HepG2 (cell line): ENCODE measurements at regions not wholly inside any gene's neighbourhood (a gene's known extent, or its start where the extent isn't known, plus 50 kb on each side); places are given as distances from the start of the nearest gene placed in this dataset.

ENCODE experiments used
- ATAC-seq: fragments of 200-7000 bp; cut with Tn5 transposase; 3 replicates; pipeline ENCODE4 v1.9.1; 2020; ENCODE audit warnings: mild to moderate bottlenecking, moderate library complexity
- BruUV-seq: library from RNA; stranded (reverse); fragments of 400-500 nt; replicated peaks from 2 replicates; lab custom pipeline; 2021; lab: Mats Ljungman, UMichigan
- CTCF ChIA-PET: fragments of 300-600 bp; formaldehyde crosslinking; extraction: SDS; loops from one replicate; lab custom pipeline; 2021; ENCODE audit warnings: low total read pairs, inconsistent platforms, low intra/inter-chr PET ratio; lab: Yijun Ruan, JAX
- POLR2A ChIA-PET: fragments of 350-600 bp; sonication (Branson Sonifier 250); formaldehyde crosslinking; loops from one replicate; lab custom pipeline; 2020; ENCODE audit warnings: antibody characterized with exemption, inconsistent platforms; lab: Yijun Ruan, JAX
- DNase-seq: peaks from one replicate; pipeline ENCODE4 v3.0.0-alpha.2; 2015; ENCODE audit warnings: low spot score
- FAIRE-seq: peaks from 3 replicates; lab custom pipeline; 2011; peaks lifted over from hg19 to GRCh38; lab: Jason Lieb, UNC
- H2AFZ ChIP-seq: one replicate; pipeline ENCODE4 v1.6.1; 2011; ENCODE audit warnings: low read length, inconsistent platforms
- H3K27ac ChIP-seq: fragments of 300-600 bp; 3 replicates; pipeline ENCODE4 v1.8.0; 2011; ENCODE audit warnings: mixed run types, mild to moderate bottlenecking, mixed read lengths, low read length, inconsistent platforms; ENCODE audit not compliant: insufficient read depth; ENCODE audit errors: extremely low read length
- H3K27me3 ChIP-seq, 2 experiments: fragments of 200-600 bp in 1 of 2; 2 replicates in 1 of 2; 3 replicates in 1 of 2; pipeline versions ENCODE4 v1.6.0 to v1.8.0; 2011; ENCODE audit warnings: low read length in 2 of 2, mild to moderate bottlenecking in 2 of 2, moderate library complexity in 2 of 2, inconsistent platforms in 1 of 2; ENCODE audit not compliant: insufficient read depth in 2 of 2, control insufficient read depth in 1 of 2
- H3K36me3 ChIP-seq, 2 experiments: fragments of 200-600 bp in 1 of 2; replicated peaks in 1 of 2; 2 replicates in 1 of 2; 3 replicates in 1 of 2; pipeline versions ENCODE4 v1.5.1 to v1.8.0; 2011; ENCODE audit warnings: low read length in 2 of 2, inconsistent platforms in 1 of 2; ENCODE audit not compliant: insufficient read depth in 2 of 2, control insufficient read depth in 1 of 2
- H3K4me1 ChIP-seq: 2 replicates; pipeline ENCODE4 v1.5.1; 2012; ENCODE audit warnings: low read length, inconsistent platforms; ENCODE audit not compliant: insufficient read depth
- H3K4me2 ChIP-seq: 2 replicates; pipeline ENCODE4 v1.6.0; 2011; ENCODE audit warnings: low read depth, low read length, inconsistent platforms
- H3K4me3 ChIP-seq, 3 experiments: fragments of 200-600 bp in 1 of 3; sonication (generic), shearing (Covaris generic) in 1 of 3; replicated peaks in 1 of 3; 2 replicates each; pipeline ENCODE4 v1.5.1; 2011 to 2016; ENCODE audit warnings: low read length in 3 of 3, inconsistent platforms in 2 of 3, low read depth in 2 of 3, mild to moderate bottlenecking in 2 of 3, control low read depth in 1 of 3, mixed read lengths in 1 of 3; ENCODE audit not compliant: insufficient read depth in 1 of 3
- H3K79me2 ChIP-seq: one replicate; pipeline ENCODE4 v1.6.1; 2011; ENCODE audit warnings: low read length, inconsistent platforms; ENCODE audit not compliant: insufficient read depth
- H3K9ac ChIP-seq: 2 replicates; pipeline ENCODE4 v1.6.0; 2011; ENCODE audit warnings: mild to moderate bottlenecking, low read depth, low read length, inconsistent platforms; ENCODE audit not compliant: insufficient read depth
- H3K9me3 ChIP-seq: 2 replicates; pipeline ENCODE4 v1.5.1; 2012; ENCODE audit warnings: mild to moderate bottlenecking, low read length
- H4K20me1 ChIP-seq: 2 replicates; pipeline ENCODE4 v1.6.0; 2011; ENCODE audit warnings: inconsistent platforms, mild to moderate bottlenecking, low read length, moderate library complexity; ENCODE audit not compliant: insufficient read depth
- DNMT1 ChIP-seq: sonication (generic); formaldehyde crosslinking; IDR thresholded peaks from 2 replicates; pipeline ENCODE4 v1.5.1; 2020; ENCODE audit warnings: mild to moderate bottlenecking, missing genetic modification reagents
- NFIB ChIP-seq: sonication (generic); formaldehyde crosslinking; IDR thresholded peaks from 2 replicates; pipeline ENCODE4 v1.9.0; 2021; ENCODE audit warnings: missing genetic modification reagents, mild to moderate bottlenecking, borderline replicate concordance
- SOX13 ChIP-seq, 3 experiments: fragments of 450-650 bp in 1 of 3; sonication (generic) in 1 of 3; formaldehyde crosslinking in 1 of 3; IDR thresholded peaks in 2 of 3; conservative IDR thresholded peaks in 1 of 3; 2 replicates each; pipeline versions ENCODE4 v1.5.0 to v1.6.1; 2016 to 2020; ENCODE audit warnings: antibody characterized with exemption in 1 of 3, mild to moderate bottlenecking in 1 of 3, missing compliant biosample characterization in 1 of 3, missing genetic modification reagents in 1 of 3, moderate library complexity in 1 of 3
- ZIK1 ChIP-seq: sonication (generic); formaldehyde crosslinking; IDR thresholded peaks from 2 replicates; pipeline ENCODE4 v1.5.0; 2020; ENCODE audit warnings: mild to moderate bottlenecking, low read depth, missing genetic modification reagents, borderline replicate concordance
- ZNF274 ChIP-seq: sonication (generic); formaldehyde crosslinking; IDR thresholded peaks from 2 replicates; pipeline ENCODE4 v1.5.1; 2020; ENCODE audit warnings: mild to moderate bottlenecking, missing genetic modification reagents
- ZNF552 ChIP-seq: sonication (generic); formaldehyde crosslinking; IDR thresholded peaks from 2 replicates; pipeline ENCODE4 v1.9.0; 2022; ENCODE audit warnings: missing genetic modification reagents, mild to moderate bottlenecking, borderline replicate concordance
- ZNF652 ChIP-seq: IDR thresholded peaks from 2 replicates; pipeline ENCODE4 v1.6.1; 2016; ENCODE audit warnings: low read depth, borderline replicate concordance
- whole genome bisulfite sequencing: methylation state at CpG from one replicate; pipeline ENCODE4 v1.1.6; 2017; ENCODE audit warnings: low lambda C conversion rate; 5-methylcytosine and 5-hydroxymethylcytosine counted together
- in situ Hi-C: cut with HindIII; loops from 2 replicates; pipeline ENCODE4 v1.10.0; 2017; ENCODE audit warnings: low pct_unique_long_range_greater_than_20kb; ENCODE audit not compliant: extremely low pct_ligation_motif_present
- intact Hi-C: fragments of 100-400 bp; cut with micrococcal nuclease; formaldehyde crosslinking; loops from one replicate; pipeline ENCODE4 v1.10.0; 2022; ENCODE audit not compliant: unreplicated experiment
- TF ChIP-seq, protein P1 (sequence below): IDR thresholded peaks from 2 replicates; pipeline ENCODE4 v1.6.1; 2012; ENCODE audit warnings: low read length, improper control_type of control experiment
- TF ChIP-seq, protein P2 (sequence below): sonication (generic); formaldehyde crosslinking; IDR thresholded peaks from 2 replicates; pipeline ENCODE4 v1.8.0; 2022; ENCODE audit warnings: mild to moderate bottlenecking, missing genetic modification reagents, borderline replicate concordance
- TF ChIP-seq, protein P3 (sequence below), 2 experiments: fragments of 450-650 bp in 1 of 2; sonication (generic) in 1 of 2; formaldehyde crosslinking in 1 of 2; IDR thresholded peaks; 2 replicates each; pipeline versions ENCODE4 v1.6.1 to v1.8.0; 2016 to 2022; ENCODE audit warnings: antibody characterized with exemption in 1 of 2, mild to moderate bottlenecking in 1 of 2, missing genetic modification reagents in 1 of 2

DNA sequence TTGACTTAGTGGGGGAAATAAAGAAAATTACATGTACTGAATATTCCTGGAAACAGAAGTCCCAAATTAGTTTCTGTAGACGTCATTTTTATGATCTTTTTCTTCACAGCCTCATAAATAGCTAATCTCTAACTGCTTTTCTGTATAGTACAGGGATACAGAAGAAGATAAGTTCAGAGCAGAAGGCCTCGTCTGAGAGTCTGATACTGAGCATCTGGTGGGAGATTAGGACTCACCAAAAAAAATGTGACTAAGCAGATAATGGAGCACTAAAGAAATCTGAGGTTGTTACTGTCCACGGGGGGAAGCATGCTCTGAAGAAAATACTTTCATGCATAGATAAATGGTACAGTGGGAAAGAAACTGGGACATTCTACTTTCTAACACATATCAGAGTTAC is 115.3 kb upstream of the TRPC5 start:
- ChIA-PET POLR2A (no interaction called here), CTCF (no interaction called here)
- no peak overlapping the region for H3K4me2 ChIP-seq
- no peak overlapping the region for H3K9ac ChIP-seq
- in situ Hi-C loops = no loop called here
- H3K9me3 ChIP-seq = no peaks in the 10 kb centered on the region
- no peaks in the 10 kb centered on the region for H3K27me3 ChIP-seq
- H3K4me3 ChIP-seq = no peak overlapping the region
- no peaks in the 10 kb centered on the region for H3K79me2 ChIP-seq
- no TSS peak for BruUV-seq
- WGBS = 0% methylated on average over 3 of the region's 3 CpGs
- no peak overlapping the region for H2AFZ ChIP-seq
- intact Hi-C loops = no loop called here
- ATAC-seq (no peak), FAIRE-seq (no peak), DNase-seq (no peak)
- H3K4me1 ChIP-seq = no peaks in the 10 kb centered on the region
- no peaks in the 10 kb centered on the region for H4K20me1 ChIP-seq
- H3K36me3 ChIP-seq = no peaks in the 10 kb centered on the region
- no peak overlapping the region for H3K27ac ChIP-seq
- TF ChIP-seq, protein P1, sequence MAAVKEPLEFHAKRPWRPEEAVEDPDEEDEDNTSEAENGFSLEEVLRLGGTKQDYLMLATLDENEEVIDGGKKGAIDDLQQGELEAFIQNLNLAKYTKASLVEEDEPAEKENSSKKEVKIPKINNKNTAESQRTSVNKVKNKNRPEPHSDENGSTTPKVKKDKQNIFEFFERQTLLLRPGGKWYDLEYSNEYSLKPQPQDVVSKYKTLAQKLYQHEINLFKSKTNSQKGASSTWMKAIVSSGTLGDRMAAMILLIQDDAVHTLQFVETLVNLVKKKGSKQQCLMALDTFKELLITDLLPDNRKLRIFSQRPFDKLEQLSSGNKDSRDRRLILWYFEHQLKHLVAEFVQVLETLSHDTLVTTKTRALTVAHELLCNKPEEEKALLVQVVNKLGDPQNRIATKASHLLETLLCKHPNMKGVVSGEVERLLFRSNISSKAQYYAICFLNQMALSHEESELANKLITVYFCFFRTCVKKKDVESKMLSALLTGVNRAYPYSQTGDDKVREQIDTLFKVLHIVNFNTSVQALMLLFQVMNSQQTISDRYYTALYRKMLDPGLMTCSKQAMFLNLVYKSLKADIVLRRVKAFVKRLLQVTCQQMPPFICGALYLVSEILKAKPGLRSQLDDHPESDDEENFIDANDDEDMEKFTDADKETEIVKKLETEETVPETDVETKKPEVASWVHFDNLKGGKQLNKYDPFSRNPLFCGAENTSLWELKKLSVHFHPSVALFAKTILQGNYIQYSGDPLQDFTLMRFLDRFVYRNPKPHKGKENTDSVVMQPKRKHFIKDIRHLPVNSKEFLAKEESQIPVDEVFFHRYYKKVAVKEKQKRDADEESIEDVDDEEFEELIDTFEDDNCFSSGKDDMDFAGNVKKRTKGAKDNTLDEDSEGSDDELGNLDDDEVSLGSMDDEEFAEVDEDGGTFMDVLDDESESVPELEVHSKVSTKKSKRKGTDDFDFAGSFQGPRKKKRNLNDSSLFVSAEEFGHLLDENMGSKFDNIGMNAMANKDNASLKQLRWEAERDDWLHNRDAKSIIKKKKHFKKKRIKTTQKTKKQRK = no peak
- TF ChIP-seq DNMT1 (CRISPR knock-in tag) (no peak), ZNF552 (no peak), NFIB (CRISPR knock-in tag) (no peak), ZNF652 (no peak), ZIK1 (CRISPR knock-in tag) (no peak), SOX13 (IDR thresholded peaks at IDR 0.05) (no peak), SOX13 (CRISPR knock-in tag; conservative IDR thresholded peaks at IDR 0.05 in 1 of 2, IDR thresholded peaks at IDR 0.05 in 1 of 2) (no peak), ZNF274 (CRISPR knock-in tag) (no peak)
- TF ChIP-seq, protein P2, sequence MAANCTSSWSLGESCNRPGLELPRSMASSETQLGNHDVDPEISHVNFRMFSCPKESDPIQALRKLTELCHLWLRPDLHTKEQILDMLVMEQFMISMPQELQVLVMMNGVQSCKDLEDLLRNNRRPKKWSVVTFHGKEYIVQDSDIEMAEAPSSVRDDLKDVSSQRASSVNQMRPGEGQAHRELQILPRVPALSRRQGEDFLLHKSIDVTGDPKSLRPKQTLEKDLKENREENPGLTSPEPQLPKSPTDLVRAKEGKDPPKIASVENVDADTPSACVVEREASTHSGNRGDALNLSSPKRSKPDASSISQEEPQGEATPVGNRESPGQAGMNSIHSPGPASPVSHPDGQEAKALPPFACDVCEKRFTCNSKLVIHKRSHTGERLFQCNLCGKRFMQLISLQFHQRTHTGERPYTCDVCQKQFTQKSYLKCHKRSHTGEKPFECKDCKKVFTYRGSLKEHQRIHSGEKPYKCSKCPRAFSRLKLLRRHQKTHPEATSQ = no peak
- TF ChIP-seq, protein P3, sequence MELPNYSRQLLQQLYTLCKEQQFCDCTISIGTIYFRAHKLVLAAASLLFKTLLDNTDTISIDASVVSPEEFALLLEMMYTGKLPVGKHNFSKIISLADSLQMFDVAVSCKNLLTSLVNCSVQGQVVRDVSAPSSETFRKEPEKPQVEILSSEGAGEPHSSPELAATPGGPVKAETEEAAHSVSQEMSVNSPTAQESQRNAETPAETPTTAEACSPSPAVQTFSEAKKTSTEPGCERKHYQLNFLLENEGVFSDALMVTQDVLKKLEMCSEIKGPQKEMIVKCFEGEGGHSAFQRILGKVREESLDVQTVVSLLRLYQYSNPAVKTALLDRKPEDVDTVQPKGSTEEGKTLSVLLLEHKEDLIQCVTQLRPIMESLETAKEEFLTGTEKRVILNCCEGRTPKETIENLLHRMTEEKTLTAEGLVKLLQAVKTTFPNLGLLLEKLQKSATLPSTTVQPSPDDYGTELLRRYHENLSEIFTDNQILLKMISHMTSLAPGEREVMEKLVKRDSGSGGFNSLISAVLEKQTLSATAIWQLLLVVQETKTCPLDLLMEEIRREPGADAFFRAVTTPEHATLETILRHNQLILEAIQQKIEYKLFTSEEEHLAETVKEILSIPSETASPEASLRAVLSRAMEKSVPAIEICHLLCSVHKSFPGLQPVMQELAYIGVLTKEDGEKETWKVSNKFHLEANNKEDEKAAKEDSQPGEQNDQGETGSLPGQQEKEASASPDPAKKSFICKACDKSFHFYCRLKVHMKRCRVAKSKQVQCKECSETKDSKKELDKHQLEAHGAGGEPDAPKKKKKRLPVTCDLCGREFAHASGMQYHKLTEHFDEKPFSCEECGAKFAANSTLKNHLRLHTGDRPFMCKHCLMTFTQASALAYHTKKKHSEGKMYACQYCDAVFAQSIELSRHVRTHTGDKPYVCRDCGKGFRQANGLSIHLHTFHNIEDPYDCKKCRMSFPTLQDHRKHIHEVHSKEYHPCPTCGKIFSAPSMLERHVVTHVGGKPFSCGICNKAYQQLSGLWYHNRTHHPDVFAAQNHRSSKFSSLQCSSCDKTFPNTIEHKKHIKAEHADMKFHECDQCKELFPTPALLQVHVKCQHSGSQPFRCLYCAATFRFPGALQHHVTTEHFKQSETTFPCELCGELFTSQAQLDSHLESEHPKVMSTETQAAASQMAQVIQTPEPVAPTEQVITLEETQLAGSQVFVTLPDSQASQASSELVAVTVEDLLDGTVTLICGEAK (IDR thresholded peaks at IDR 0.05) = no peak
- TF ChIP-seq, protein P3 (CRISPR knock-in tag; IDR thresholded peaks at IDR 0.05) = no peak
